Caco-2 (cell line): ENCODE measurements at regions not wholly inside any gene's neighbourhood (a gene's known extent, or its start where the extent isn't known, plus 50 kb on each side); places are given as distances from the start of the nearest gene placed in this dataset.

Source experiments
- BruUV-seq: library from RNA; stranded (reverse); fragments of 400-500 nt; replicated peaks from 2 replicates; lab custom pipeline; 2021; lab: Mats Ljungman, UMichigan
- CTCF ChIA-PET: fragments of 300-600 bp; sonication (Branson Sonifier 250); formaldehyde crosslinking; loops from one replicate; lab custom pipeline; 2022; ENCODE audit warnings: antibody characterized with exemption; lab: Charles Lee
- POLR2A ChIA-PET: fragments of 300-600 bp; sonication (Branson Sonifier 250); formaldehyde crosslinking; loops from one replicate; lab custom pipeline; 2022; ENCODE audit warnings: antibody characterized with exemption; lab: Charles Lee
- DNase-seq, 2 experiments: peaks; one replicate each; pipeline versions ENCODE4 v3.0.0 to v3.0.0-alpha.2; 2020 to 2022
- H3K27me3 ChIP-seq: replicated peaks from 2 replicates; pipeline ENCODE4 v1.6.0; 2011; ENCODE audit warnings: low read length; ENCODE audit not compliant: control insufficient read depth, insufficient read depth
- H3K36me3 ChIP-seq: 2 replicates; pipeline ENCODE4 v1.5.1; 2011; ENCODE audit warnings: low read length; ENCODE audit not compliant: control insufficient read depth, insufficient read depth
- H3K4me1 ChIP-seq: fragments of 250-450 bp; sonication (Bioruptor Pico); 2 replicates; pipeline ENCODE4 v1.5.1; 2020; ENCODE audit warnings: mild to moderate bottlenecking
- H3K4me3 ChIP-seq: 2 replicates; pipeline ENCODE4 v1.5.1; 2011; ENCODE audit warnings: low read depth, mild to moderate bottlenecking, control low read depth, low read length
- H3K9me3 ChIP-seq: fragments of 250-450 bp; sonication (Bioruptor Pico); 2 replicates; pipeline ENCODE4 v1.5.1; 2020; ENCODE audit warnings: mild to moderate bottlenecking, moderate library complexity
- H3K27ac Mint-ChIP-seq: one replicate; pipeline ENCODE4 v1.8.0; 2022; ENCODE audit warnings: mixed read lengths; ENCODE audit not compliant: unreplicated experiment
- H3K27me3 Mint-ChIP-seq: one replicate; pipeline ENCODE4 v1.8.0; 2022; ENCODE audit warnings: mixed read lengths; ENCODE audit not compliant: insufficient read depth, unreplicated experiment
- H3K36me3 Mint-ChIP-seq: one replicate; pipeline ENCODE4 v1.8.0; 2022; ENCODE audit warnings: mild to moderate bottlenecking, mixed read lengths; ENCODE audit not compliant: insufficient read depth, unreplicated experiment
- H3K4me1 Mint-ChIP-seq: one replicate; pipeline ENCODE4 v1.8.0; 2022; ENCODE audit warnings: low read depth, mixed read lengths; ENCODE audit not compliant: unreplicated experiment
- H3K4me3 Mint-ChIP-seq: one replicate; pipeline ENCODE4 v1.8.0; 2022; ENCODE audit warnings: mild to moderate bottlenecking, moderate library complexity, mixed read lengths; ENCODE audit not compliant: unreplicated experiment
- H3K9me3 Mint-ChIP-seq: one replicate; pipeline ENCODE4 v1.8.0; 2022; ENCODE audit warnings: mixed read lengths; ENCODE audit not compliant: unreplicated experiment
- CTCF ChIP-seq, 2 experiments: fragments of 200-600 bp in 1 of 2; IDR thresholded peaks; 1 replicate in 1 of 2; 2 replicates in 1 of 2; pipeline versions ENCODE4 v1.5.1 to v1.8.0; 2011 to 2022; ENCODE audit warnings: antibody characterized with exemption in 1 of 2, control low read depth in 1 of 2, inconsistent platforms in 1 of 2, low read depth in 1 of 2, low read length in 1 of 2, mild to moderate bottlenecking in 1 of 2, moderate library complexity in 1 of 2; ENCODE audit not compliant: insufficient read depth in 1 of 2, severe bottlenecking in 1 of 2, unreplicated experiment in 1 of 2
- intact Hi-C: fragments of 100-400 bp; cut with micrococcal nuclease; formaldehyde crosslinking; loops from one replicate; pipeline ENCODE4 v1.10.0; 2022; ENCODE audit not compliant: unreplicated experiment

GRCh38 chr6:87923389-87924050 lies 124.1 kb upstream of the SPACA1 start:
- no peaks in the 10 kb centered on the region for H3K4me1 Mint-ChIP-seq
- Histone ChIP-seq H3K4me3 (no peak overlapping the region), H3K4me1 (no peaks in the 10 kb centered on the region), H3K36me3 (no peaks in the 10 kb centered on the region), H3K9me3 (no peaks in the 10 kb centered on the region), H3K27me3 (no peaks in the 10 kb centered on the region)
- H3K27ac Mint-ChIP-seq = no peak overlapping the region
- TF ChIP-seq CTCF (IDR thresholded peaks at IDR 0.05; ENCODE audit: insufficient read depth in 1 of 2, low read depth in 1 of 2, low read length in 1 of 2, severe bottlenecking in 1 of 2, unreplicated experiment in 1 of 2) = no peak
- H3K36me3 Mint-ChIP-seq = no peaks in the 10 kb centered on the region
- H3K4me3 Mint-ChIP-seq = no peak overlapping the region
- no TSS peak for BruUV-seq
- no peak for DNase-seq
- intact Hi-C loops = no loop called here
- H3K9me3 Mint-ChIP-seq = no peaks in the 10 kb centered on the region
- peaks cover 7% of the 10 kb centered on the region for H3K27me3 Mint-ChIP-seq
- ChIA-PET POLR2A (no interaction called here), CTCF (no interaction called here)

DNA sequence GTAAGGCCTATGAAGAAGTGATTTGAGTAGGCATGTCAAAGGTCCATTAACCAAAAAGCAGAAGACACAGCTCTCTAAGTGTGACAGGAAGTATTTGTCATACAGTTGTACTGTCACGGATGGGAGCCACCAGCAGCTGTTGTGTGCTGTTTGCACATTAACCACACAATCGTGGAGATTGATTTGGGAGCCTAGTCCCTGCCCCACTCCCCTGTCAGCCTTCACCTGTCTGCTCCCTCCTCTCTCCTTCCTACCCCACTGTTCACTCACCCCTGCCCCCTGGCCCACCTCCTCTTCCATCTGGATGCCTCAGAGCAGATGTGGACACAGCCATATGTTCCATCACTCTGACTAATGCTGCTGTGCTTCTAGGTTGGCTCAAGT lies 124.7 kb upstream of the SPACA1 start:
- no peak for TF ChIP-seq CTCF (IDR thresholded peaks at IDR 0.05; ENCODE audit: insufficient read depth in 1 of 2, low read depth in 1 of 2, low read length in 1 of 2, severe bottlenecking in 1 of 2, unreplicated experiment in 1 of 2)
- no peaks in the 10 kb centered on the region for H3K36me3 ChIP-seq
- no peaks in the 10 kb centered on the region for H3K9me3 ChIP-seq
- DNase-seq = no peak
- ChIA-PET CTCF (no interaction called here), POLR2A (no interaction called here)
- H3K27ac Mint-ChIP-seq = no peak overlapping the region
- intact Hi-C loops = no loop called here
- H3K4me3 ChIP-seq = no peak overlapping the region
- H3K4me3 Mint-ChIP-seq = no peak overlapping the region
- BruUV-seq = no TSS peak
- no peaks in the 10 kb centered on the region for H3K4me1 ChIP-seq
- H3K9me3 Mint-ChIP-seq = no peaks in the 10 kb centered on the region
- peaks cover 7% of the 10 kb centered on the region for H3K27me3 Mint-ChIP-seq
- no peaks in the 10 kb centered on the region for H3K27me3 ChIP-seq
- H3K4me1 Mint-ChIP-seq = no peaks in the 10 kb centered on the region
- no peaks in the 10 kb centered on the region for H3K36me3 Mint-ChIP-seq

DNA sequence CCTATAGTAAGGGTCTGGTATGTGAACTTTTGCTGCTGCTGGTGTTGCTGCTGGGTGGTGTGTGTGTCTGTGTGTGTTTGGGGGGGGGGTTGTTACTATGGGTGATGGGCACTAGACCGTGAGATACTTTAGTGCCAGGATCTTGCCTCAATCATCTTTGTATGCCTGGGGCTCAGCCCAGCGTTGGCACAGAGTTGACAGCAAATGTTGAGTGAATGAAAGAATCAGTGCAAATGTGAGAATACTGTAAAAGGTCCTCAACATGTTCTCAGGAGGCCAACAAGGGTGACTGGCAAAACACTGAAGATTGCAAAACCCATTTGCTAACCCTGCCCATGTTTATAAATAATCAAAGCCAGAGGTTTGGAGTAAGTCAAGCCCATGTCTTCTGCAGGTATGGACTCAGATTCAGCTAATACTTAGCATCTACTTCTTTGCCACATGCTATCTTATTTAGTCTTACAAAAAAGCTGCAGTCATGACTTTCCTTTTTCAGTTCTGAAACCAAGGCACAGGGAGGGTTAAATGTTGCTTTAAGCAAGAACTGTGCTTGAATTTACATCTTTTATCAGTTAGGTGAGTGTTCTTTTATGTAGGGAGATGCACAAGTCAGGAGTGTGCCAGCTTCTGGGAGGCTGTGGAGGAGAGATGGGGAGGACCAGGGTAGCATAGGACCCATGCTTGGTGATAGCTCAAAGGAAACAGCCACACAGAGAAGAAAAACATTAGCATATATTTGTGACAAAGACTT lies 125.3 kb upstream of the SPACA1 start:
- H3K27me3 ChIP-seq = no peaks in the 10 kb centered on the region
- H3K9me3 ChIP-seq = no peaks in the 10 kb centered on the region
- H3K4me3 ChIP-seq = no peak overlapping the region
- H3K27ac Mint-ChIP-seq = no peak overlapping the region
- TF ChIP-seq CTCF (IDR thresholded peaks at IDR 0.05; ENCODE audit: insufficient read depth in 1 of 2, low read depth in 1 of 2, low read length in 1 of 2, severe bottlenecking in 1 of 2, unreplicated experiment in 1 of 2) = no peak
- H3K4me1 Mint-ChIP-seq = no peaks in the 10 kb centered on the region
- H3K4me3 Mint-ChIP-seq = no peak overlapping the region
- ChIA-PET POLR2A (no interaction called here), CTCF (no interaction called here)
- no TSS peak for BruUV-seq
- H3K4me1 ChIP-seq = no peaks in the 10 kb centered on the region
- H3K36me3 Mint-ChIP-seq = no peaks in the 10 kb centered on the region
- no peaks in the 10 kb centered on the region for H3K36me3 ChIP-seq
- intact Hi-C loops = no loop called here
- no peak for DNase-seq
- peaks cover 7% of the 10 kb centered on the region for H3K27me3 Mint-ChIP-seq
- H3K9me3 Mint-ChIP-seq = no peaks in the 10 kb centered on the region
